ENCODE measurements at regions not wholly inside any gene's neighbourhood (a gene's known extent, or its start where the extent isn't known, plus 50 kb on each side); places are given as distances from the start of the nearest gene placed in this dataset.

GRCh38 chr7:17142831-17143541 is 155.5 kb upstream of the AHR start:
- Mint-ChIP-seq H3K9me3 (ENCODE audit: unreplicated experiment) (no peaks in the 10 kb centered on the region), H3K27me3 (ENCODE audit: low read depth, unreplicated experiment) (no peaks in the 10 kb centered on the region), H3K4me1 (ENCODE audit: low read depth, unreplicated experiment) (peaks cover 14% of the 10 kb centered on the region), H3K4me3 (ENCODE audit: unreplicated experiment) (no peak overlapping the region), H3K27ac (ENCODE audit: unreplicated experiment) (peak overlapping the region; percentile 4), H3K36me3 (ENCODE audit: low read depth, unreplicated experiment) (no peaks in the 10 kb centered on the region)
- H3K27me3 ChIP-seq (ENCODE audit: insufficient read depth, low read length) = no peaks in the 10 kb centered on the region
- no peaks in the 10 kb centered on the region for H3K79me2 ChIP-seq (ENCODE audit: insufficient read depth, low read length)
- DNase-seq (ENCODE audit: low read depth) (peak; percentile 3), FAIRE-seq (peak; percentile 17)
- no peaks in the 10 kb centered on the region for H4K20me1 ChIP-seq (ENCODE audit: insufficient read depth, low read length)
- H3K4me3 ChIP-seq (ENCODE audit: insufficient read depth, low read depth, low read length) = peak overlapping the region; percentile 33
- H3K4me1 ChIP-seq (ENCODE audit: insufficient read depth, low read length) = peaks cover 3% of the 10 kb centered on the region
- H3K9ac ChIP-seq (ENCODE audit: low read length) = no peak overlapping the region
- no peak for TF ChIP-seq EZH2 (IDR thresholded peaks at IDR 0.05; ENCODE audit: insufficient read depth, low read length)
- TF ChIP-seq CTCF (IDR thresholded peaks at IDR 0.05; ENCODE audit: insufficient read depth, low read depth, low read length) = no peak
- no peak overlapping the region for H3K27ac ChIP-seq (ENCODE audit: low read depth, low read length)
- H3K4me2 ChIP-seq (ENCODE audit: low read length) = peak overlapping the region; percentile 63
- H3K9me3 ChIP-seq (ENCODE audit: insufficient read depth, low read depth, low read length) = no peaks in the 10 kb centered on the region
- H2AFZ ChIP-seq (ENCODE audit: low read depth, low read length) = peak overlapping the region; percentile 22
- H3K36me3 ChIP-seq (ENCODE audit: insufficient read depth, low read length) = no peaks in the 10 kb centered on the region

- Histone ChIP-seq H3K4me1 (ENCODE audit: insufficient read depth, low read length) (peaks cover 3% of the 10 kb centered on the region), H3K27ac (ENCODE audit: low read depth, low read length) (no peak overlapping the region), H4K20me1 (ENCODE audit: insufficient read depth, low read length) (no peaks in the 10 kb centered on the region), H3K4me3 (ENCODE audit: insufficient read depth, low read depth, low read length) (no peak overlapping the region), H3K4me2 (ENCODE audit: low read length) (no peak overlapping the region), H3K9me3 (ENCODE audit: insufficient read depth, low read depth, low read length) (no peaks in the 10 kb centered on the region), H3K79me2 (ENCODE audit: insufficient read depth, low read length) (no peaks in the 10 kb centered on the region), H3K27me3 (ENCODE audit: insufficient read depth, low read length) (no peaks in the 10 kb centered on the region), H2AFZ (ENCODE audit: low read depth, low read length) (no peak overlapping the region), H3K9ac (ENCODE audit: low read length) (no peak overlapping the region), H3K36me3 (ENCODE audit: insufficient read depth, low read length) (no peaks in the 10 kb centered on the region)
- peaks cover 14% of the 10 kb centered on the region for H3K4me1 Mint-ChIP-seq (ENCODE audit: low read depth, unreplicated experiment)
- H3K4me3 Mint-ChIP-seq (ENCODE audit: unreplicated experiment) = no peak overlapping the region
- DNase-seq (ENCODE audit: low read depth) (peak; percentile 37), FAIRE-seq (no peak)
- no peaks in the 10 kb centered on the region for H3K27me3 Mint-ChIP-seq (ENCODE audit: low read depth, unreplicated experiment)
- no peaks in the 10 kb centered on the region for H3K9me3 Mint-ChIP-seq (ENCODE audit: unreplicated experiment)
- no peak for TF ChIP-seq EZH2 (IDR thresholded peaks at IDR 0.05; ENCODE audit: insufficient read depth, low read length)
- TF ChIP-seq CTCF (IDR thresholded peaks at IDR 0.05; ENCODE audit: insufficient read depth, low read depth, low read length) = no peak
- H3K36me3 Mint-ChIP-seq (ENCODE audit: low read depth, unreplicated experiment) = no peaks in the 10 kb centered on the region
- H3K27ac Mint-ChIP-seq (ENCODE audit: unreplicated experiment) = no peak overlapping the region
Measured at GRCh38 chr7:17144322-17144721, 154.1 kb upstream of the AHR start.

- no peaks in the 10 kb centered on the region for H4K20me1 ChIP-seq (ENCODE audit: insufficient read depth, low read length)
- no peaks in the 10 kb centered on the region for H3K79me2 ChIP-seq (ENCODE audit: insufficient read depth, low read length)
- no peak for TF ChIP-seq EZH2 (IDR thresholded peaks at IDR 0.05; ENCODE audit: insufficient read depth, low read length)
- no peak for TF ChIP-seq CTCF (IDR thresholded peaks at IDR 0.05; ENCODE audit: insufficient read depth, low read depth, low read length)
- H3K27me3 ChIP-seq (ENCODE audit: insufficient read depth, low read length) = no peaks in the 10 kb centered on the region
- Mint-ChIP-seq H3K27me3 (ENCODE audit: low read depth, unreplicated experiment) (no peaks in the 10 kb centered on the region), H3K27ac (ENCODE audit: unreplicated experiment) (no peak overlapping the region), H3K4me3 (ENCODE audit: unreplicated experiment) (no peak overlapping the region), H3K36me3 (ENCODE audit: low read depth, unreplicated experiment) (no peaks in the 10 kb centered on the region), H3K4me1 (ENCODE audit: low read depth, unreplicated experiment) (peaks cover 14% of the 10 kb centered on the region), H3K9me3 (ENCODE audit: unreplicated experiment) (no peaks in the 10 kb centered on the region)
- H3K9ac ChIP-seq (ENCODE audit: low read length) = no peak overlapping the region
- H3K4me2 ChIP-seq (ENCODE audit: low read length) = no peak overlapping the region
- H2AFZ ChIP-seq (ENCODE audit: low read depth, low read length) = no peak overlapping the region
- no peaks in the 10 kb centered on the region for H3K9me3 ChIP-seq (ENCODE audit: insufficient read depth, low read depth, low read length)
- H3K36me3 ChIP-seq (ENCODE audit: insufficient read depth, low read length) = no peaks in the 10 kb centered on the region
- peaks cover 3% of the 10 kb centered on the region for H3K4me1 ChIP-seq (ENCODE audit: insufficient read depth, low read length)
- no peak overlapping the region for H3K27ac ChIP-seq (ENCODE audit: low read depth, low read length)
- FAIRE-seq (no peak), DNase-seq (ENCODE audit: low read depth) (no peak)
- H3K4me3 ChIP-seq (ENCODE audit: insufficient read depth, low read depth, low read length) = no peak overlapping the region
Measured at GRCh38 chr7:17146621-17147020, 151.8 kb upstream of the AHR start.
